Caco-2 (cell line): ENCODE measurements at regions not wholly inside any gene's neighbourhood (a gene's known extent, or its start where the extent isn't known, plus 50 kb on each side); places are given as distances from the start of the nearest gene placed in this dataset.

Experiments
- BruUV-seq: library from RNA; stranded (reverse); fragments of 400-500 nt; replicated peaks from 2 replicates; lab custom pipeline; 2021; lab: Mats Ljungman, UMichigan
- CTCF ChIA-PET: fragments of 300-600 bp; sonication (Branson Sonifier 250); formaldehyde crosslinking; loops from one replicate; lab custom pipeline; 2022; ENCODE audit warnings: antibody characterized with exemption; lab: Charles Lee
- POLR2A ChIA-PET: fragments of 300-600 bp; sonication (Branson Sonifier 250); formaldehyde crosslinking; loops from one replicate; lab custom pipeline; 2022; ENCODE audit warnings: antibody characterized with exemption; lab: Charles Lee
- DNase-seq, 2 experiments: peaks; one replicate each; pipeline versions ENCODE4 v3.0.0 to v3.0.0-alpha.2; 2020 to 2022
- H3K27me3 ChIP-seq: replicated peaks from 2 replicates; pipeline ENCODE4 v1.6.0; 2011; ENCODE audit warnings: low read length; ENCODE audit not compliant: control insufficient read depth, insufficient read depth
- H3K36me3 ChIP-seq: 2 replicates; pipeline ENCODE4 v1.5.1; 2011; ENCODE audit warnings: low read length; ENCODE audit not compliant: control insufficient read depth, insufficient read depth
- H3K4me1 ChIP-seq: fragments of 250-450 bp; sonication (Bioruptor Pico); 2 replicates; pipeline ENCODE4 v1.5.1; 2020; ENCODE audit warnings: mild to moderate bottlenecking
- H3K4me3 ChIP-seq: 2 replicates; pipeline ENCODE4 v1.5.1; 2011; ENCODE audit warnings: low read depth, mild to moderate bottlenecking, control low read depth, low read length
- H3K9me3 ChIP-seq: fragments of 250-450 bp; sonication (Bioruptor Pico); 2 replicates; pipeline ENCODE4 v1.5.1; 2020; ENCODE audit warnings: mild to moderate bottlenecking, moderate library complexity
- H3K27ac Mint-ChIP-seq: one replicate; pipeline ENCODE4 v1.8.0; 2022; ENCODE audit warnings: mixed read lengths; ENCODE audit not compliant: unreplicated experiment
- H3K27me3 Mint-ChIP-seq: one replicate; pipeline ENCODE4 v1.8.0; 2022; ENCODE audit warnings: mixed read lengths; ENCODE audit not compliant: insufficient read depth, unreplicated experiment
- H3K36me3 Mint-ChIP-seq: one replicate; pipeline ENCODE4 v1.8.0; 2022; ENCODE audit warnings: mild to moderate bottlenecking, mixed read lengths; ENCODE audit not compliant: insufficient read depth, unreplicated experiment
- H3K4me1 Mint-ChIP-seq: one replicate; pipeline ENCODE4 v1.8.0; 2022; ENCODE audit warnings: low read depth, mixed read lengths; ENCODE audit not compliant: unreplicated experiment
- H3K4me3 Mint-ChIP-seq: one replicate; pipeline ENCODE4 v1.8.0; 2022; ENCODE audit warnings: mild to moderate bottlenecking, moderate library complexity, mixed read lengths; ENCODE audit not compliant: unreplicated experiment
- H3K9me3 Mint-ChIP-seq: one replicate; pipeline ENCODE4 v1.8.0; 2022; ENCODE audit warnings: mixed read lengths; ENCODE audit not compliant: unreplicated experiment
- intact Hi-C: fragments of 100-400 bp; cut with micrococcal nuclease; formaldehyde crosslinking; loops from one replicate; pipeline ENCODE4 v1.10.0; 2022; ENCODE audit not compliant: unreplicated experiment
- TF ChIP-seq, protein P1 (sequence below), 2 experiments: fragments of 200-600 bp in 1 of 2; IDR thresholded peaks; 1 replicate in 1 of 2; 2 replicates in 1 of 2; pipeline versions ENCODE4 v1.5.1 to v1.8.0; 2011 to 2022; ENCODE audit warnings: antibody characterized with exemption in 1 of 2, control low read depth in 1 of 2, inconsistent platforms in 1 of 2, low read depth in 1 of 2, low read length in 1 of 2, mild to moderate bottlenecking in 1 of 2, moderate library complexity in 1 of 2; ENCODE audit not compliant: insufficient read depth in 1 of 2, severe bottlenecking in 1 of 2, unreplicated experiment in 1 of 2

GRCh38 chr20:2207770-2208097 lies 88.1 kb upstream of the TGM3 start:
- intact Hi-C loops, result loop anchor here (1.0 to 5.0 kb wide), 3 partner anchors 143 to 245 kb away; no protein-coding TSS in a partner anchor
- Histone ChIP-seq H3K36me3 (no peaks in the 10 kb centered on the region; the same call in 1 of the 2 replicates), H3K27me3 (no peaks in the 10 kb centered on the region; the same call in 1 of the 2 replicates), H3K4me1 (no peaks in the 10 kb centered on the region; the same call in 1 of the 2 replicates), H3K9me3 (no peaks in the 10 kb centered on the region), H3K4me3 (peak overlapping the region; percentile 56)
- H3K4me3 Mint-ChIP-seq, result peak overlapping the region; percentile 78
- CTCF ChIA-PET, result interaction anchor here (0.6 to 2.1 kb wide), 23 partner anchors 9 to 486 kb away, joined by 3 to 33 read pairs (median 4); partner anchors contain the start of genes SNRPB and TGM3
- peak overlapping the region; percentile 19 for H3K27ac Mint-ChIP-seq
- no TSS peak for BruUV-seq
- no peak for DNase-seq
- POLR2A ChIA-PET, result interaction anchor here (0.6 kb wide), 1 partner anchor 10 kb away, joined by 3 read pairs; no protein-coding TSS in a partner anchor
- H3K36me3 Mint-ChIP-seq, result no peaks in the 10 kb centered on the region
- H3K9me3 Mint-ChIP-seq, result no peaks in the 10 kb centered on the region
- TF ChIP-seq, protein P1, sequence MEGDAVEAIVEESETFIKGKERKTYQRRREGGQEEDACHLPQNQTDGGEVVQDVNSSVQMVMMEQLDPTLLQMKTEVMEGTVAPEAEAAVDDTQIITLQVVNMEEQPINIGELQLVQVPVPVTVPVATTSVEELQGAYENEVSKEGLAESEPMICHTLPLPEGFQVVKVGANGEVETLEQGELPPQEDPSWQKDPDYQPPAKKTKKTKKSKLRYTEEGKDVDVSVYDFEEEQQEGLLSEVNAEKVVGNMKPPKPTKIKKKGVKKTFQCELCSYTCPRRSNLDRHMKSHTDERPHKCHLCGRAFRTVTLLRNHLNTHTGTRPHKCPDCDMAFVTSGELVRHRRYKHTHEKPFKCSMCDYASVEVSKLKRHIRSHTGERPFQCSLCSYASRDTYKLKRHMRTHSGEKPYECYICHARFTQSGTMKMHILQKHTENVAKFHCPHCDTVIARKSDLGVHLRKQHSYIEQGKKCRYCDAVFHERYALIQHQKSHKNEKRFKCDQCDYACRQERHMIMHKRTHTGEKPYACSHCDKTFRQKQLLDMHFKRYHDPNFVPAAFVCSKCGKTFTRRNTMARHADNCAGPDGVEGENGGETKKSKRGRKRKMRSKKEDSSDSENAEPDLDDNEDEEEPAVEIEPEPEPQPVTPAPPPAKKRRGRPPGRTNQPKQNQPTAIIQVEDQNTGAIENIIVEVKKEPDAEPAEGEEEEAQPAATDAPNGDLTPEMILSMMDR (IDR thresholded peaks at IDR 0.05; ENCODE audit: insufficient read depth in 1 of 2, low read depth in 1 of 2, low read length in 1 of 2, severe bottlenecking in 1 of 2, unreplicated experiment in 1 of 2), result no peak
- H3K4me1 Mint-ChIP-seq, result no peaks in the 10 kb centered on the region
- peaks cover 19% of the 10 kb centered on the region for H3K27me3 Mint-ChIP-seq

GRCh38 chr20:2208897-2209296 lies 86.9 kb upstream of the TGM3 start:
- Mint-ChIP-seq H3K4me3 (no peak overlapping the region), H3K27me3 (peaks cover 16% of the 10 kb centered on the region), H3K27ac (no peak overlapping the region), H3K9me3 (no peaks in the 10 kb centered on the region), H3K4me1 (no peaks in the 10 kb centered on the region), H3K36me3 (no peaks in the 10 kb centered on the region)
- BruUV-seq, result no TSS peak
- Histone ChIP-seq H3K9me3 (no peaks in the 10 kb centered on the region), H3K27me3 (no peaks in the 10 kb centered on the region; the same call in 1 of the 2 replicates), H3K36me3 (no peaks in the 10 kb centered on the region; the same call in 1 of the 2 replicates), H3K4me1 (no peaks in the 10 kb centered on the region; the same call in 1 of the 2 replicates), H3K4me3 (no peak overlapping the region)
- DNase-seq, result no peak
- intact Hi-C loops, result loop anchor here (5.0 kb wide), 1 partner anchor 193 kb away; no protein-coding TSS in a partner anchor
- TF ChIP-seq, protein P1 (IDR thresholded peaks at IDR 0.05; ENCODE audit: insufficient read depth in 1 of 2, low read depth in 1 of 2, low read length in 1 of 2, severe bottlenecking in 1 of 2, unreplicated experiment in 1 of 2), result no peak
- CTCF ChIA-PET, result interaction anchor here (0.8 to 2.1 kb wide), 3 partner anchors 36 to 244 kb away, joined by 3 to 33 read pairs (median 17); no protein-coding TSS in a partner anchor
- POLR2A ChIA-PET, result interaction anchor here (0.6 kb wide), 1 partner anchor 9 kb away, joined by 3 read pairs; no protein-coding TSS in a partner anchor

GRCh38 chr20:2210646-2211552 lies 84.9 kb upstream of the TGM3 start:
- Mint-ChIP-seq H3K9me3 (no peaks in the 10 kb centered on the region), H3K27me3 (peaks cover 11% of the 10 kb centered on the region), H3K27ac (no peak overlapping the region), H3K36me3 (no peaks in the 10 kb centered on the region), H3K4me3 (no peak overlapping the region), H3K4me1 (no peaks in the 10 kb centered on the region)
- CTCF ChIA-PET, result interaction anchor here (0.6 kb wide), 1 partner anchor 34 kb away, joined by 3 read pairs; no protein-coding TSS in a partner anchor
- TF ChIP-seq, protein P1 (IDR thresholded peaks at IDR 0.05; ENCODE audit: insufficient read depth in 1 of 2, low read depth in 1 of 2, low read length in 1 of 2, severe bottlenecking in 1 of 2, unreplicated experiment in 1 of 2), result no peak
- no peaks in the 10 kb centered on the region; the same call in 1 of the 2 replicates for H3K27me3 ChIP-seq
- H3K36me3 ChIP-seq, result no peaks in the 10 kb centered on the region; the same call in 1 of the 2 replicates
- no TSS peak for BruUV-seq
- H3K9me3 ChIP-seq, result no peaks in the 10 kb centered on the region
- no peak for DNase-seq
- POLR2A ChIA-PET, result no interaction called here
- no peaks in the 10 kb centered on the region; the same call in 1 of the 2 replicates for H3K4me1 ChIP-seq
- intact Hi-C loops, result no loop called here
- no peak overlapping the region for H3K4me3 ChIP-seq
